OCI-LY7 (cell line): ENCODE measurements at regions not wholly inside any gene's neighbourhood (a gene's known extent, or its start where the extent isn't known, plus 50 kb on each side); places are given as distances from the start of the nearest gene placed in this dataset.

ENCODE experiments used
- BruUV-seq: library from RNA; stranded (reverse); fragments of 400-500 nt; replicated peaks from 2 replicates; lab custom pipeline; 2021; lab: Mats Ljungman, UMichigan
- CTCF ChIA-PET: fragments of 300-600 bp; sonication (Branson Sonifier 250); formaldehyde crosslinking; loops from one replicate; lab custom pipeline; 2022; ENCODE audit warnings: antibody characterized with exemption; ENCODE audit not compliant: unreplicated experiment; lab: Charles Lee
- POLR2A ChIA-PET: fragments of 300-600 bp; sonication (Branson Sonifier 250); formaldehyde crosslinking; loops from one replicate; lab custom pipeline; 2022; ENCODE audit warnings: antibody characterized with exemption; lab: Charles Lee
- DNase-seq: peaks from one replicate; pipeline ENCODE4 v3.0.0-alpha.2; 2015; ENCODE audit warnings: low spot score
- H2AFZ ChIP-seq: fragments of 200-600 bp; sonication (generic), shearing (Covaris generic); 2 replicates; pipeline ENCODE4 v1.6.1; 2014; ENCODE audit warnings: mild to moderate bottlenecking, antibody characterized with exemption, low read length, moderate library complexity
- H3K27ac ChIP-seq: fragments of 200-600 bp; sonication (generic); 2 replicates; pipeline ENCODE4 v1.5.1; 2014; ENCODE audit warnings: mixed run types, low read depth, mild to moderate bottlenecking, moderate library complexity, low read length, inconsistent platforms; ENCODE audit not compliant: poor library complexity, severe bottlenecking
- H3K36me3 ChIP-seq: fragments of 200-600 bp; sonication (generic); 2 replicates; pipeline ENCODE4 v1.6.1; 2014; ENCODE audit warnings: mild to moderate bottlenecking, antibody characterized with exemption, low read length, moderate library complexity, mixed read lengths; ENCODE audit not compliant: insufficient read depth
- H3K4me1 ChIP-seq: fragments of 200-600 bp; sonication (generic); 2 replicates; pipeline ENCODE4 v1.5.1; 2014; ENCODE audit warnings: mild to moderate bottlenecking, low read length; ENCODE audit not compliant: insufficient read depth, poor library complexity, severe bottlenecking
- H3K4me2 ChIP-seq: fragments of 200-600 bp; sonication (generic); 2 replicates; pipeline ENCODE4 v1.6.1; 2014; ENCODE audit warnings: mild to moderate bottlenecking, low read length
- H3K4me3 ChIP-seq: fragments of 200-600 bp; sonication (generic); 2 replicates; pipeline ENCODE4 v1.5.1; 2014; ENCODE audit warnings: mild to moderate bottlenecking, low read depth, low read length; ENCODE audit not compliant: poor library complexity, severe bottlenecking
- H3K79me2 ChIP-seq: fragments of 200-600 bp; sonication (generic); 2 replicates; pipeline ENCODE4 v1.6.1; 2016; ENCODE audit warnings: low read depth, mild to moderate bottlenecking, low read length, moderate library complexity, mixed read lengths; ENCODE audit not compliant: insufficient read depth
- H3K9me2 ChIP-seq: fragments of 200-600 bp; sonication (generic); 2 replicates; pipeline ENCODE4 v1.6.1; 2016; ENCODE audit warnings: mild to moderate bottlenecking, low read length, mixed read lengths; ENCODE audit not compliant: insufficient read depth
- H3K9me3 ChIP-seq: fragments of 200-600 bp; sonication (generic); 2 replicates; pipeline ENCODE4 v1.6.1; 2014; ENCODE audit warnings: mild to moderate bottlenecking, mixed run types, low read length, mixed read lengths
- H4K20me1 ChIP-seq: fragments of 200-600 bp; sonication (generic); 2 replicates; pipeline ENCODE4 v1.6.1; 2014; ENCODE audit warnings: mild to moderate bottlenecking, antibody characterized with exemption, low read length, moderate library complexity, mixed read lengths; ENCODE audit not compliant: insufficient read depth
- EZH2phosphoT487 ChIP-seq: fragments of 200-600 bp; sonication (generic); IDR thresholded peaks from 2 replicates; pipeline ENCODE4 v1.6.1; 2018; ENCODE audit warnings: low read depth, borderline replicate concordance, mild to moderate bottlenecking, mixed run types, antibody characterized with exemption, low read length, moderate library complexity, mixed read lengths
- intact Hi-C: fragments of 100-400 bp; cut with micrococcal nuclease; formaldehyde crosslinking; loops from one replicate; pipeline ENCODE4 v1.10.0; 2022; ENCODE audit not compliant: unreplicated experiment
- TF ChIP-seq, protein P1 (sequence below): fragments of 200-600 bp; sonication (generic); conservative IDR thresholded peaks from 2 replicates; pipeline ENCODE4 v1.5.1; 2014; ENCODE audit warnings: mild to moderate bottlenecking, antibody characterized with exemption, low read length, moderate library complexity, mixed read lengths

DNA sequence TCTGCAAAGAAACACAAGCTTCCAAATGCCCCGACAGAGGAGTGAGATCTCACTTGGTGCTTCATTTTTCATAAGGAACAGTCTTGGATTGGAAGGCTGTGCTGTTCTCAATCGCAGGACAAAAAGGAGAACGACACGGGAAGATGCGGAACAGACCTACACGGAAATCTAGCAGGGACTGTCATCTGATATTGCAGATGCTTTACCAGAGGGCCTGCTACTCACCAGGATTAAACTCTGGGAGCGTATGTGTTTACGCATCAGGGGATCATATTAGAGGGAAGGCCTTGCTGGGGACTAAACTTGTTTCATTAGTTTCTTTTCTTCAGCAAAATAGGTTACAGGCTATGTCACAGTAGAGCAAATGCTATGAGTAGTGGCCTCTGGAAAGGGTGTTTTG lies 82.8 kb upstream of the EEPD1 start:
- CTCF ChIA-PET = no interaction called here
- Histone ChIP-seq H3K27ac (no peak overlapping the region), H3K4me3 (no peak overlapping the region), H4K20me1 (no peaks in the 10 kb centered on the region), H2AFZ (no peak overlapping the region), H3K4me1 (no peaks in the 10 kb centered on the region), H3K79me2 (no peaks in the 10 kb centered on the region), H3K9me3 (peaks cover 4% of the 10 kb centered on the region; the same call in 1 of the 2 replicates), H3K9me2 (no peaks in the 10 kb centered on the region), H3K36me3 (no peaks in the 10 kb centered on the region), H3K4me2 (no peak overlapping the region)
- intact Hi-C loops = no loop called here
- TF ChIP-seq, protein P1, sequence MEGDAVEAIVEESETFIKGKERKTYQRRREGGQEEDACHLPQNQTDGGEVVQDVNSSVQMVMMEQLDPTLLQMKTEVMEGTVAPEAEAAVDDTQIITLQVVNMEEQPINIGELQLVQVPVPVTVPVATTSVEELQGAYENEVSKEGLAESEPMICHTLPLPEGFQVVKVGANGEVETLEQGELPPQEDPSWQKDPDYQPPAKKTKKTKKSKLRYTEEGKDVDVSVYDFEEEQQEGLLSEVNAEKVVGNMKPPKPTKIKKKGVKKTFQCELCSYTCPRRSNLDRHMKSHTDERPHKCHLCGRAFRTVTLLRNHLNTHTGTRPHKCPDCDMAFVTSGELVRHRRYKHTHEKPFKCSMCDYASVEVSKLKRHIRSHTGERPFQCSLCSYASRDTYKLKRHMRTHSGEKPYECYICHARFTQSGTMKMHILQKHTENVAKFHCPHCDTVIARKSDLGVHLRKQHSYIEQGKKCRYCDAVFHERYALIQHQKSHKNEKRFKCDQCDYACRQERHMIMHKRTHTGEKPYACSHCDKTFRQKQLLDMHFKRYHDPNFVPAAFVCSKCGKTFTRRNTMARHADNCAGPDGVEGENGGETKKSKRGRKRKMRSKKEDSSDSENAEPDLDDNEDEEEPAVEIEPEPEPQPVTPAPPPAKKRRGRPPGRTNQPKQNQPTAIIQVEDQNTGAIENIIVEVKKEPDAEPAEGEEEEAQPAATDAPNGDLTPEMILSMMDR = no peak
- no peak for TF ChIP-seq EZH2phosphoT487
- no peak for DNase-seq
- POLR2A ChIA-PET = no interaction called here
- BruUV-seq = no TSS peak

DNA sequence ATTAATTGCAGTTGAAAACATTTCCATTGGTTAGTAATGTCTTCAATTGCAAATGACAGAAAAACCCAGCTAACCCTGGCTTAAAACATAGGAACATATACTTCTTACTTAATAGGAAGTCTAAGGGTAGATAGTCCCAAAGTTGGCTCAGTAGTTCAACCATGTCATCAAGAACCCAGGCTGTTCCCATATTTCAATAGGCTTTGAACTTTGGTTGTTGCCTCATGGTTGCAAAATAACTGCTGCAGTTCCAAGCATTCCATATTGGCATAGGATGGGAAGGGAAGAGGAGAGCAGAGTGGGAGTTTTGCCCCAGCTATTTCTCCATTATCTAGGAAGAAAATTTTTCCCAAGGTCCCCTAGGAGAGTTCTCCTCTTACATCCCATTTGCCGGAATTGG lies 81.4 kb upstream of the EEPD1 start:
- POLR2A ChIA-PET = interaction anchor here (0.6 kb wide), 1 partner anchor 923 kb away, joined by 3 read pairs; no protein-coding TSS in a partner anchor
- BruUV-seq = no TSS peak
- DNase-seq = no peak
- no peaks in the 10 kb centered on the region for H4K20me1 ChIP-seq
- H3K4me3 ChIP-seq = no peak overlapping the region
- H3K4me1 ChIP-seq = no peaks in the 10 kb centered on the region
- H3K4me2 ChIP-seq = no peak overlapping the region
- CTCF ChIA-PET = no interaction called here
- H3K9me3 ChIP-seq = no peaks in the 10 kb centered on the region
- no peaks in the 10 kb centered on the region for H3K36me3 ChIP-seq
- H3K9me2 ChIP-seq = no peaks in the 10 kb centered on the region
- H3K27ac ChIP-seq = no peak overlapping the region
- intact Hi-C loops = no loop called here
- TF ChIP-seq EZH2phosphoT487 = no peak
- TF ChIP-seq, protein P1 = no peak
- no peaks in the 10 kb centered on the region for H3K79me2 ChIP-seq
- H2AFZ ChIP-seq = no peak overlapping the region

DNA sequence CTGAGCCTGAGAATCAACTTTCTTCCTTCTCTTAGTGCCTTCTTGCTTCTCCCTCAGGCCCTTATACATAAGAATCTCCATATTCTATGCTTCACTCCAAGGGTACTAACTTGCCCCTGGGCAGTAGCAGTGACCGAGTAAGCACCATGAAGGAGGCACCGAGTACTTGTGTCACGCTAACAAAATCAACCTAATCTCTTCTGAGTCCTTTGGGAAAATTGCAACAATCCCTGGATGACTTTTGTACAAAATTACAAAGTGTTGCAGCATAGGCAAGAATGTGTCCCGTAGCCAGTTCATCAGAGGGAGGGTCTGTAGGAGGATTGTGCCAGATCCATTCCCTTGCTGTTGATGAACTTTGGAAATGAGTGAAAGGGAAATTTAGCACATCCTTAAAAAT lies 80.4 kb upstream of the EEPD1 start:
- H3K4me3 ChIP-seq = no peak overlapping the region
- ChIA-PET POLR2A (no interaction called here), CTCF (no interaction called here)
- H2AFZ ChIP-seq = no peak overlapping the region
- H3K9me2 ChIP-seq = no peaks in the 10 kb centered on the region
- TF ChIP-seq, protein P1 = no peak
- TF ChIP-seq EZH2phosphoT487 = no peak
- no peaks in the 10 kb centered on the region for H3K36me3 ChIP-seq
- H4K20me1 ChIP-seq = no peaks in the 10 kb centered on the region
- no peak for DNase-seq
- BruUV-seq = no TSS peak
- H3K4me1 ChIP-seq = no peaks in the 10 kb centered on the region
- H3K79me2 ChIP-seq = no peaks in the 10 kb centered on the region
- H3K4me2 ChIP-seq = no peak overlapping the region
- H3K9me3 ChIP-seq = no peaks in the 10 kb centered on the region
- no peak overlapping the region for H3K27ac ChIP-seq
- intact Hi-C loops = no loop called here
